H9 (cell line): ENCODE measurements at regions not wholly inside any gene's neighbourhood (a gene's known extent, or its start where the extent isn't known, plus 50 kb on each side); places are given as distances from the start of the nearest gene placed in this dataset.

ENCODE experiments used
- DNase-seq: peaks from one replicate; pipeline ENCODE4 v3.0.0-alpha.2; 2017
- H2AFZ ChIP-seq: one replicate; pipeline ENCODE4 v1.6.1; 2013; ENCODE audit warnings: mild to moderate bottlenecking, low read length, control low read depth, moderate library complexity
- H2AK5ac ChIP-seq: 2 replicates; pipeline ENCODE4 v1.6.1; 2013; ENCODE audit warnings: low read length, control low read depth, mixed read lengths; ENCODE audit not compliant: insufficient read length
- H2BK120ac ChIP-seq: one replicate; pipeline ENCODE4 v1.6.1; 2013; ENCODE audit warnings: low read depth, mild to moderate bottlenecking, low read length, control low read depth, inconsistent platforms; ENCODE audit not compliant: poor library complexity, severe bottlenecking
- H2BK12ac ChIP-seq: 2 replicates; pipeline ENCODE4 v1.6.1; 2013; ENCODE audit warnings: low read length, control low read depth, mixed read lengths, low read depth; ENCODE audit not compliant: insufficient read length
- H2BK15ac ChIP-seq: 2 replicates; pipeline ENCODE4 v1.6.1; 2013; ENCODE audit warnings: low read depth, low read length, control low read depth
- H2BK20ac ChIP-seq: one replicate; pipeline ENCODE4 v1.6.1; 2013; ENCODE audit warnings: low read depth, mild to moderate bottlenecking, low read length, control low read depth, inconsistent platforms; ENCODE audit not compliant: poor library complexity, severe bottlenecking
- H2BK5ac ChIP-seq: 2 replicates; pipeline ENCODE4 v1.6.1; 2013; ENCODE audit warnings: low read length, control low read depth, mixed read lengths; ENCODE audit not compliant: insufficient read length
- H3K14ac ChIP-seq: 2 replicates; pipeline ENCODE4 v1.6.1; 2013; ENCODE audit warnings: low read length, control low read depth; ENCODE audit not compliant: insufficient read depth
- H3K18ac ChIP-seq: 2 replicates; pipeline ENCODE4 v1.6.1; 2013; ENCODE audit warnings: low read depth, mild to moderate bottlenecking, mixed read lengths, low read length, control low read depth; ENCODE audit not compliant: insufficient read length
- H3K23ac ChIP-seq: 2 replicates; pipeline ENCODE4 v1.6.1; 2013; ENCODE audit warnings: low read length, control low read depth, mixed read lengths, low read depth; ENCODE audit not compliant: insufficient read length
- H3K23me2 ChIP-seq: 2 replicates; pipeline ENCODE4 v1.6.1; 2013; ENCODE audit warnings: low read depth, mild to moderate bottlenecking, mixed read lengths, low read length, control low read depth; ENCODE audit not compliant: insufficient read length, poor library complexity, severe bottlenecking
- H3K27ac ChIP-seq: 2 replicates; pipeline ENCODE4 v1.5.1; 2013; ENCODE audit warnings: low read length, control low read depth, mixed read lengths, low read depth; ENCODE audit not compliant: insufficient read length
- H3K27me3 ChIP-seq: 2 replicates; pipeline ENCODE4 v1.6.1; 2013; ENCODE audit warnings: low read length, control low read depth, inconsistent platforms; ENCODE audit not compliant: insufficient read depth
- H3K4ac ChIP-seq: 2 replicates; pipeline ENCODE4 v1.6.1; 2013; ENCODE audit warnings: low read depth, mild to moderate bottlenecking, control low read depth, inconsistent platforms, low read length, moderate library complexity
- H3K4me1 ChIP-seq: 2 replicates; pipeline ENCODE4 v1.6.1; 2013; ENCODE audit warnings: low read length, control low read depth, inconsistent platforms; ENCODE audit not compliant: insufficient read depth
- H3K4me2 ChIP-seq: 2 replicates; pipeline ENCODE4 v1.6.1; 2013; ENCODE audit warnings: low read length, control low read depth, mixed read lengths; ENCODE audit not compliant: insufficient read length, insufficient read depth
- H3K56ac ChIP-seq: 2 replicates; pipeline ENCODE4 v1.6.1; 2013; ENCODE audit warnings: low read depth, mild to moderate bottlenecking, mixed read lengths, low read length, control low read depth; ENCODE audit not compliant: insufficient read length
- H3K79me1 ChIP-seq: 2 replicates; pipeline ENCODE4 v1.6.1; 2013; ENCODE audit warnings: low read depth, mild to moderate bottlenecking, moderate library complexity, low read length, control low read depth, inconsistent platforms; ENCODE audit not compliant: insufficient read depth, poor library complexity, severe bottlenecking
- H3K79me2 ChIP-seq: 2 replicates; pipeline ENCODE4 v1.6.1; 2013; ENCODE audit warnings: low read length, control low read depth, inconsistent platforms; ENCODE audit not compliant: insufficient read depth
- H3K9ac ChIP-seq: 2 replicates; pipeline ENCODE4 v1.6.1; 2013; ENCODE audit warnings: low read length, control low read depth, mixed read lengths; ENCODE audit not compliant: insufficient read length; ENCODE audit errors: extremely low read depth
- H3K9me3 ChIP-seq: one replicate; pipeline ENCODE4 v1.6.1; 2013; ENCODE audit warnings: low read depth, low read length, inconsistent platforms; ENCODE audit not compliant: control insufficient read depth
- H3T11ph ChIP-seq: one replicate; pipeline ENCODE4 v1.6.1; 2013; ENCODE audit warnings: mild to moderate bottlenecking, low read length, control low read depth, inconsistent platforms
- H4K20me1 ChIP-seq: one replicate; pipeline ENCODE4 v1.6.1; 2013; ENCODE audit not compliant: control insufficient read depth, insufficient read length, insufficient read depth
- H4K5ac ChIP-seq: 2 replicates; pipeline ENCODE4 v1.6.1; 2013; ENCODE audit warnings: low read depth, mild to moderate bottlenecking, mixed read lengths, low read length, control low read depth; ENCODE audit not compliant: insufficient read length
- H4K8ac ChIP-seq: replicated peaks from 2 replicates; pipeline ENCODE4 v1.6.1; 2013; ENCODE audit warnings: low read length, control low read depth, mixed read lengths, low read depth; ENCODE audit not compliant: insufficient read length
- H4K91ac ChIP-seq: 2 replicates; pipeline ENCODE4 v1.6.1; 2013; ENCODE audit warnings: low read depth, mild to moderate bottlenecking, moderate library complexity, mixed read lengths, low read length, control low read depth; ENCODE audit not compliant: insufficient read length
- H3K27ac Mint-ChIP-seq, 3 experiments: 2 replicates in 2 of 3; 3 replicates in 1 of 3; pipeline ENCODE4 v1.8.0; 2020 to 2021; ENCODE audit warnings: mixed read lengths in 3 of 3, mild to moderate bottlenecking in 1 of 3, moderate library complexity in 1 of 3
- H3K27me3 Mint-ChIP-seq: 2 replicates; pipeline ENCODE4 v1.8.0; 2021; ENCODE audit warnings: low read depth, mild to moderate bottlenecking, moderate library complexity, mixed read lengths
- H3K36me3 Mint-ChIP-seq, 3 experiments: 2 replicates in 2 of 3; 3 replicates in 1 of 3; pipeline ENCODE4 v1.8.0; 2020 to 2021; ENCODE audit warnings: low read depth in 3 of 3, mixed read lengths in 3 of 3; ENCODE audit not compliant: insufficient read depth in 1 of 3
- H3K4me1 Mint-ChIP-seq, 2 experiments: 2 replicates each; pipeline ENCODE4 v1.8.0; 2020; ENCODE audit warnings: mixed read lengths in 2 of 2
- H3K4me3 Mint-ChIP-seq, 2 experiments: 2 replicates in 1 of 2; 3 replicates in 1 of 2; pipeline ENCODE4 v1.8.0; 2020 to 2021; ENCODE audit warnings: mild to moderate bottlenecking in 2 of 2, mixed read lengths in 2 of 2, moderate library complexity in 1 of 2
- H3K9me3 Mint-ChIP-seq, 2 experiments: 2 replicates in 1 of 2; 3 replicates in 1 of 2; pipeline ENCODE4 v1.8.0; 2020; ENCODE audit warnings: mild to moderate bottlenecking in 2 of 2, mixed read lengths in 2 of 2, moderate library complexity in 1 of 2
- CTCF ChIP-seq: fragments of 200-600 bp; sonication (generic); conservative IDR thresholded peaks from 3 replicates; pipeline ENCODE4 v1.8.0; 2021; ENCODE audit warnings: antibody characterized with exemption, mild to moderate bottlenecking
- WGBS: extraction: QIAGEN DNeasy Blood & Tissue Kit; methylation state at CpG from one replicate; pipeline ENCODE4 v1.1.7; 2013; ENCODE audit warnings: missing lambda C conversion rate, low lambda C conversion rate, mixed read lengths; ENCODE audit not compliant: insufficient read length; ENCODE audit errors: extremely low coverage; 5-methylcytosine and 5-hydroxymethylcytosine counted together

- Histone ChIP-seq H4K5ac (no peak overlapping the region), H3K56ac (no peak overlapping the region), H2BK120ac (no peak overlapping the region), H2BK5ac (no peak overlapping the region), H3T11ph (no peak overlapping the region), H3K18ac (no peak overlapping the region), H2BK12ac (no peak overlapping the region), H3K9ac (no peak overlapping the region), H3K27ac (no peak overlapping the region), H2AK5ac (no peak overlapping the region), H3K4me1 (no peaks in the 10 kb centered on the region), H3K4me2 (no peak overlapping the region), H3K4ac (no peak overlapping the region), H4K8ac (no peak overlapping the region), H3K79me1 (no peaks in the 10 kb centered on the region), H3K9me3 (no peaks in the 10 kb centered on the region), H2BK15ac (no peak overlapping the region), H3K23me2 (no peaks in the 10 kb centered on the region), H4K91ac (no peak overlapping the region), H3K27me3 (no peaks in the 10 kb centered on the region), H4K20me1 (no peaks in the 10 kb centered on the region), H3K14ac (no peak overlapping the region), H3K79me2 (no peaks in the 10 kb centered on the region), H3K23ac (no peak overlapping the region), H2AFZ (no peak overlapping the region), H2BK20ac (no peak overlapping the region)
- WGBS = no CpG with 5 or more reads among the region's 2 CpGs
- no peak for TF ChIP-seq CTCF
- H3K27me3 Mint-ChIP-seq = no peaks in the 10 kb centered on the region
- H3K4me1 Mint-ChIP-seq = no peaks in the 10 kb centered on the region
- no peak overlapping the region for H3K4me3 Mint-ChIP-seq
- peaks cover 0 to 5% of the 10 kb centered on the region in 2 experiments; a peak in 1 of 5 replicates for H3K9me3 Mint-ChIP-seq
- no peak for DNase-seq
- H3K36me3 Mint-ChIP-seq = peaks cover 1 to 5% (median 1%) of the 10 kb centered on the region in 3 experiments; a peak in 4 of 7 replicates
- H3K27ac Mint-ChIP-seq = no peak overlapping the region
Measured at GRCh38 chr5:68482199-68482598, 266.6 kb downstream of the PIK3R1 start.
